ENCODE measurements at regions not wholly inside any gene's neighbourhood (a gene's known extent, or its start where the extent isn't known, plus 50 kb on each side); places are given as distances from the start of the nearest gene placed in this dataset.

DNA sequence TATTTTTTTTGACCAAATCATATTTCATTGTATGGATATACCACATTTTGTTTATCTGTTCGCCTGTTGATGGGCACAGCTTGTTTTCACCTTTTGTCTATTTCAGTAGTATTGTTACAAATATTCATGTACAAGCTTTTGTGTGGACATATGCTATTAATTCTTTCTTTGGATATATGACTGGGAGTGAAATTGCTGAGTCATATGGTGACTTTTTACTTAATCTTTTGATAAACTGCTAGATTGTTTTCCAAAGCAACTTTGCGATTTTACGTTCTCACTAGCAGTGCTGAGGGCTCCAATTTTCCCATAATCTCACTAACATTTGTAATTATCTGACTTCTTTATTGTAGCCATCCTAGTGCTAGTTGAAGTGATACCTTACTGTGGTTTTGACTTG, 112.4 kb downstream of the CD8B2 start:
- ChIA-PET POLR2A (no interaction called here), CTCF (no interaction called here)
- no peak for DNase-seq (ENCODE audit: extremely low spot score)
- TF ChIP-seq ZNF384 (IDR thresholded peaks at IDR 0.05) (no peak), LEF1 (IDR thresholded peaks at IDR 0.05; ENCODE audit: borderline replicate concordance) (no peak), TARDBP (IDR thresholded peaks at IDR 0.05) (no peak), BHLHE40 (IDR thresholded peaks at IDR 0.05; ENCODE audit: borderline replicate concordance) (no peak), FOXK2 (IDR thresholded peaks at IDR 0.05) (no peak), L3MBTL2 (conservative IDR thresholded peaks at IDR 0.05) (no peak), SP1 (IDR thresholded peaks at IDR 0.05) (no peak)

DNA sequence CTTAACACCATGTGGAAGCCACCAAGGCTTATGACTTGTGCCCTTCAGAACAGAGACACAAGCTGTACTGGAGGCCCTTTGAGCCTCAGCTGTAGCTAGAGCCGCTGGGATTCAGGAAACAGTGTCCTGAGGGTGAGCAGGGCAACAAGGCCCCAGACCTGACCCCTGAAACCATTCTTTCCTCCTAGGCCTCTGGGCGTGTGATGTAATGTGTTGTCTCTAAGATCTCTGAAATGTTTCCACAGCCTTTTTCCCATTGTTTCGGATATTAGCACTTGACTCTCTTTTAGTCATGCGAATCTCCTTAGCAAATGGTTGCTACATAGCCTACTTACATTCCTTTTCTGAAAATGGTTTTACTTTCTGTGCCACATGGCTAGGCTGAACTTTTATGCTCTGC, 114.9 kb downstream of the CD8B2 start:
- DNase-seq (ENCODE audit: extremely low spot score), result no peak
- ChIA-PET CTCF (no interaction called here), POLR2A (no interaction called here)
- TF ChIP-seq, protein P1, sequence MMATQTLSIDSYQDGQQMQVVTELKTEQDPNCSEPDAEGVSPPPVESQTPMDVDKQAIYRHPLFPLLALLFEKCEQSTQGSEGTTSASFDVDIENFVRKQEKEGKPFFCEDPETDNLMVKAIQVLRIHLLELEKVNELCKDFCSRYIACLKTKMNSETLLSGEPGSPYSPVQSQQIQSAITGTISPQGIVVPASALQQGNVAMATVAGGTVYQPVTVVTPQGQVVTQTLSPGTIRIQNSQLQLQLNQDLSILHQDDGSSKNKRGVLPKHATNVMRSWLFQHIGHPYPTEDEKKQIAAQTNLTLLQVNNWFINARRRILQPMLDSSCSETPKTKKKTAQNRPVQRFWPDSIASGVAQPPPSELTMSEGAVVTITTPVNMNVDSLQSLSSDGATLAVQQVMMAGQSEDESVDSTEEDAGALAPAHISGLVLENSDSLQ (IDR thresholded peaks at IDR 0.05), result no peak
- no peak for TF ChIP-seq CTBP1 (IDR thresholded peaks at IDR 0.05; ENCODE audit: borderline replicate concordance)
- no peak for TF ChIP-seq L3MBTL2 (conservative IDR thresholded peaks at IDR 0.05)
- TF ChIP-seq SUZ12 (IDR thresholded peaks at IDR 0.05), result no peak
- TF ChIP-seq FOXM1 (IDR thresholded peaks at IDR 0.05; ENCODE audit: borderline replicate concordance), result no peak
- no peak for TF ChIP-seq TARDBP (IDR thresholded peaks at IDR 0.05)
- no peak for TF ChIP-seq ELF4 (IDR thresholded peaks at IDR 0.05)
- no peak for TF ChIP-seq HDGF (IDR thresholded peaks at IDR 0.05; ENCODE audit: borderline replicate concordance)
- TF ChIP-seq LEF1 (IDR thresholded peaks at IDR 0.05; ENCODE audit: borderline replicate concordance), result no peak
- TF ChIP-seq BHLHE40 (IDR thresholded peaks at IDR 0.05; ENCODE audit: borderline replicate concordance), result no peak
- TF ChIP-seq ZNF384 (IDR thresholded peaks at IDR 0.05), result no peak

DNA sequence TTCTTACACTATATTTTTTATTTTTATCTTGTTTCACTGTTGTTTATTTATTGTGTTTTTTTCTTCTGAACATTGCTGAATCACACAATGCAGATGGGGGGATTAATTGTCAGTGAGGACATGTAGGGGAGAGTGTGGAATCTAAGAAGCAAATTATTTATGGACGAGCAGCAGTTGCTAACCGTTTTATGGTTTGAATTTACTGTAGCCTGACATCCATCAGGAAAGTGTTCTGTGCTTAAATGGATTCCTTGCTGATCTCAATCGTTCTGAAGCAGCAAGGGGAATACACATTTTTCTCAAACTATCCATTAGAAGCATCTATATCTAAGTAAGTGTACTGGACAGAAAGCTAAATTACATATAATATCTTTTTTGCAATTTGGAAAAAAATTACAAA, 119.5 kb downstream of the CD8B2 start:
- ChIA-PET POLR2A (no interaction called here), CTCF (no interaction called here)
- TF ChIP-seq BHLHE40 (IDR thresholded peaks at IDR 0.05; ENCODE audit: borderline replicate concordance) (no peak), ELF4 (IDR thresholded peaks at IDR 0.05) (no peak), TARDBP (IDR thresholded peaks at IDR 0.05) (no peak), NFRKB (IDR thresholded peaks at IDR 0.05) (no peak), ZNF384 (IDR thresholded peaks at IDR 0.05) (no peak), LEF1 (IDR thresholded peaks at IDR 0.05; ENCODE audit: borderline replicate concordance) (no peak)
- DNase-seq (ENCODE audit: extremely low spot score), result no peak

DNA sequence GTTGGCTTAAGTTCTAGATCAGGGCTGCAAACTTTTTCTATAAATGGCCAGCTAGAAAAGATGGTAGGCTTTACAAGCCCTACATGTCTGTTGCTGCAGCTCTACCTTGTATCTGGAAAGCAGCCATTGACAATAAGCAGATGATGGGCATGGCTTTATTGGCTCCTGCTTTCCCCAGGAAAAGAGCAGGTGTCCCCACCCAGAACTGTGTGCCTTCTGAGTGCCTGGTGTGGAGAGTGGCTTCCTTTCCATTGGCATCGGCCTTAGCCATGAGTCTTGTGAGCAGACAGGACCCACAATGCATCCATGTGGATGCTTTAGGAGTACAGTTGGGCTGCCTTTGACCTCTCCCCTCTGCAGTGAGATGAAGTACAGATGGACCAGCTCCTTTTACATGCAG, 120.2 kb downstream of the CD8B2 start:
- TF ChIP-seq ELF4 (IDR thresholded peaks at IDR 0.05), result no peak
- TF ChIP-seq ZNF384 (IDR thresholded peaks at IDR 0.05), result no peak
- no peak for TF ChIP-seq HDGF (IDR thresholded peaks at IDR 0.05; ENCODE audit: borderline replicate concordance)
- no peak for TF ChIP-seq FOXA1 (IDR thresholded peaks at IDR 0.05)
- TF ChIP-seq LEF1 (IDR thresholded peaks at IDR 0.05; ENCODE audit: borderline replicate concordance), result no peak
- no peak for TF ChIP-seq SUZ12 (IDR thresholded peaks at IDR 0.05)
- no peak for TF ChIP-seq NFRKB (IDR thresholded peaks at IDR 0.05)
- TF ChIP-seq FOXK2 (IDR thresholded peaks at IDR 0.05), result no peak
- no peak for TF ChIP-seq CTBP1 (IDR thresholded peaks at IDR 0.05; ENCODE audit: borderline replicate concordance)

DNA sequence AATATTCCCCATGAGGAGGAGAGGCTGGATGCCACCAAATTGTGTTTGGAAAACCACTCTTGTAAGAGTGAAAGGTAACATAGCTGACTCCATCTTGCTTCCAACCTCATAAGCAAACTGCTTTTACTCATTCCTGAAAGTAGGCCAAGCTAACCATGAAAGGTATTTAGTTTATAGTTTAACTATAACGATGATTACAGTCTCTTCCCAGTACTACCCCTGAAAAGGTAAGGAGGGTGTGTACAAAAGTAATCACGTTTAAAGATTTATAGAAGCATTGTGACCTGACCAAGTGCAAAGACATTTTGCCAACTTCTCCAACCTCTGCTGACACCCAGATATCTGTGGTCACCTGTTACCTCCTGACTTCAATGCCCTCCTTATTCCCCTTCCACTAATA, 122.6 kb downstream of the CD8B2 start:
- DNase-seq (ENCODE audit: extremely low spot score), result no peak
- ChIA-PET CTCF (interaction anchor here (0.7 kb wide), 1 partner anchor 1583 kb away, joined by 3 read pairs; no protein-coding TSS in a partner anchor), POLR2A (no interaction called here)
- TF ChIP-seq, protein P1 (IDR thresholded peaks at IDR 0.05), result no peak
- no peak for TF ChIP-seq FOXK2 (IDR thresholded peaks at IDR 0.05)
- TF ChIP-seq FOXA1 (IDR thresholded peaks at IDR 0.05), result no peak
- TF ChIP-seq FOXM1 (IDR thresholded peaks at IDR 0.05; ENCODE audit: borderline replicate concordance), result no peak
- TF ChIP-seq CTBP1 (IDR thresholded peaks at IDR 0.05; ENCODE audit: borderline replicate concordance), result no peak
- no peak for TF ChIP-seq NFRKB (IDR thresholded peaks at IDR 0.05)
- no peak for TF ChIP-seq SUZ12 (IDR thresholded peaks at IDR 0.05)
- TF ChIP-seq TARDBP (IDR thresholded peaks at IDR 0.05), result no peak
- no peak for TF ChIP-seq HDGF (IDR thresholded peaks at IDR 0.05; ENCODE audit: borderline replicate concordance)
- TF ChIP-seq ELF4 (IDR thresholded peaks at IDR 0.05), result no peak
- no peak for TF ChIP-seq L3MBTL2 (conservative IDR thresholded peaks at IDR 0.05)

More for the DNA sequence above, 120.2 kb downstream of the CD8B2 start:
- no peak for DNase-seq (ENCODE audit: extremely low spot score)
- ChIA-PET CTCF (no interaction called here), POLR2A (no interaction called here)

DNA sequence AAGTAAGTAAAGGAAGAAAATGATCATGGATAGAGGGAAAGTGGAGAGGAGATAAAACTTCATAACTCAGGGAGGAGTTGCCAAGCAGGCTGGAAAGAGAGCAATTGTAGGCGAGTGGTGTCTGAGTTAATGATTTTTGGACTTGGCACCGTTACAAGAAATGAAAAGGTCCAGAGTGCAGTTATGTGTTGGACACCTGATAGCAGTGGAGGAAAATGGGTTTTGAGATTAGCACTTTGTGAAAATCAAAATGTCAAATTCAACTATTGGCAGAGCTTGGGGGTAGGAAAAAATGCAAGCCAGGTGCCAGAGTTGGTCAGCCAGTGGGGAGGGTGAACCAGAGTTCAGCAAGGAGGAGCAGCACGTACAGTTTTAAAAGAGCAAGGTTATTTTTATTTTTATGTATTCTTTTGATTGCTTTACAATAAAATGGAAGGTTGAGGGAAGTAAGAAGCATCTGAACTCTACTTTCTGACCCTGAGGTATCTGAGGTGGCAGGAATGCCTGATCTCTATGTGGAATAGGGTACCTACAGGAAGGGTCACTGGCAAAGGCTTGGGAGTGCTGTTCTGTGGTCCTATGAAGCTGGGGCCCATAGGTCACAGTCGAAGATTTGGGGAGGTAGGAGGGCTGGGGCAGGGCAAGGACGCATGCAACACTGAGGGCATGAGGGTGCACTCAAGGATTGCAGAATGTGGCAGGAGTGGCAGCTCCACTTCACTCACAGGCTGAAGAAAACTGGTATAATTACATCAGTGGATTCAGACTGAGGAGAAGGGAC, 127.5 kb downstream of the CD8B2 start:
- ChIA-PET CTCF (no interaction called here), POLR2A (no interaction called here)
- no peak for DNase-seq (ENCODE audit: extremely low spot score)
- TF ChIP-seq SP1 (IDR thresholded peaks at IDR 0.05) (no peak), CTBP1 (IDR thresholded peaks at IDR 0.05; ENCODE audit: borderline replicate concordance) (no peak)

DNA sequence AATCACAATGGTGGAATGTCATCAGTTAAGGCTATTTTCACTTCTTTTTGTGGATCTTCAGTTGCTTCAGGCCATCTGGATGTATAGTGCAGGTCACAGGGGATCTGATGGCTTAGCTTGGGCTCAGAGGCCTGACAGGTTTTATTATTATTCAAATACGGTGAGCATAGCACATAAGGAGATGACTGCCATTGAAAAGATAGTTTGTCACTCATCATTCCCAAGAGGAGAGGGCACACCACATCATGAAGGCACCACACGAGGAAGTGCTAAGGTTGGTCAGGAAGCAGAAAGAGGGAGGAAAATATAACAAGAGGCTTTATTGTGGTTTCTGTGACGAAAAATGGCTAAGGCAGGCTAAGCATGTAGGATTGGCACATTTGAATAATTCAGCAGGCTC, 131.4 kb downstream of the CD8B2 start:
- CTCF ChIA-PET, result no interaction called here
- POLR2A ChIA-PET, result no interaction called here
- TF ChIP-seq FOXK2 (IDR thresholded peaks at IDR 0.05) (no peak), BHLHE40 (IDR thresholded peaks at IDR 0.05; ENCODE audit: borderline replicate concordance) (no peak), ARNT (IDR thresholded peaks at IDR 0.05) (no peak), ZNF384 (IDR thresholded peaks at IDR 0.05) (no peak), FOXA1 (IDR thresholded peaks at IDR 0.05) (no peak), SUZ12 (IDR thresholded peaks at IDR 0.05) (no peak), HDGF (IDR thresholded peaks at IDR 0.05; ENCODE audit: borderline replicate concordance) (no peak), L3MBTL2 (conservative IDR thresholded peaks at IDR 0.05) (no peak), FOXM1 (IDR thresholded peaks at IDR 0.05; ENCODE audit: borderline replicate concordance) (no peak), CTBP1 (IDR thresholded peaks at IDR 0.05; ENCODE audit: borderline replicate concordance) (no peak)
- TF ChIP-seq, protein P1 (IDR thresholded peaks at IDR 0.05), result no peak
- no peak for DNase-seq (ENCODE audit: extremely low spot score)
